GM18951 (cell line): ENCODE measurements at regions not wholly inside any gene's neighbourhood (a gene's known extent, or its start where the extent isn't known, plus 50 kb on each side); places are given as distances from the start of the nearest gene placed in this dataset.
"Not testable (repeated sequence)": the region's sequence is repeated elsewhere in the genome, so short reads cannot be mapped to it uniquely, and the experiment has no call there.

Source experiments
- POLR2A ChIP-seq: IDR thresholded peaks from 4 replicates; pipeline ENCODE4 v1.6.1; 2011; ENCODE audit warnings: mild to moderate bottlenecking; ENCODE audit not compliant: insufficient read length, insufficient read depth; ENCODE audit errors: extremely low read depth
- in situ Hi-C: fragments of 300-500 bp; cut with MboI; formaldehyde crosslinking; loops from one replicate; pipeline ENCODE4 v1.12.0; 2022; ENCODE audit warnings: low sequenced_read_pairs, mixed read lengths, inconsistent platforms; ENCODE audit not compliant: unreplicated experiment

DNA sequence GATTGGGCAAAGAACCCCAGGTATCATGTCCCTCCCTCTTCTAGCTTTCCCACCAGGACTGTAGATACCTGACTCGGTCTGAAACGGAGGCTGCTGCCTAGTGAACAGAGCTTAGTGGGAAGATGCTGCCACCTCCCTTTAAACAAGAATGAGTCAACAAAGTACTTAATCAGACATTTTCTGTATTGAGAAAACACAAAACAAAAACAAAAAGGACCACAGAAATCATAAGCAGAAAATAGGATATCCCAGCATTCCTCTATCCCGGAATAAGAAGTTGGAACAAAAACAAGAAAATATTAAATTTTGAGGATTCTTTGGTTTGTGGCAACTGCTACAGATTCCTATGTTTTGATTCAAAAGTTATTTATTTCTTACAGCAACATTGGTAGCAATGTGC is 51.7 kb upstream of the COL8A1 start:
- in situ Hi-C loops = no loop called here
- no peak for TF ChIP-seq POLR2A

- TF ChIP-seq POLR2A = no peak
- in situ Hi-C loops = no loop called here
Observed at GRCh38 chr3:99579965-99580364, 58.4 kb upstream of the COL8A1 start.

GRCh38 chr3:99579246-99579645 is 59.1 kb upstream of the COL8A1 start:
- in situ Hi-C loops = no loop called here
- TF ChIP-seq POLR2A = no peak

GRCh38 chr3:99578339-99578970 is 59.9 kb upstream of the COL8A1 start:
- in situ Hi-C loops = no loop called here
- TF ChIP-seq POLR2A = no peak

DNA sequence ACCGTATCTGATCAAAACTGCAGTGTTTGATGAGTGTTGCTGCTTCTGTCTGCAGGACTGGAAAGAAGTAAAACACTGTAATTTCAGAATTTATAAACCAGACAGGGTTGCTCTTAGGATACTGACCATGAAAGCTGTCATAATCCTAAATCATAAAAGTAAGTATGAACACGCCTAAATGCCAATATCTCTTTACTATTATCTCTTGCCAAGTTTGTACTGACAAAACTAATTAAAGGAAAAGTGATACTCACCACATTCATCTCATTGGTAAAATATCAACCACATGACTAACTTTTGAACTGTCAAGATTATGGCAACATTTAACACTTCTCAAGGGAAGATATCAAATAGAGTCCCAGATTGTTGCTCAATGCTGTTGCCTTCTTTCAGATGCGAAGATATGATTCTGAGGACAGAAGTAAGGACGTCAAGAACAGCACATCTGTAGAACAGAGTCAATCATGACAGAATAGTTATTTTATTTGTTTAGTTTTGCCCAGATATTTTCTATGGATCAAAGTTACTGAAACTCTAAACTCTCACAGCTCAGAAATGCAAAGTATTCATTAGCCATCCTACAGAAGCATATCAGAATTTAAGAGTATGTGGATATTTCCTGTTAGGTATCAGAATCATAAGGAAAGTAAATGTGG is 61.4 kb upstream of the COL8A1 start:
- in situ Hi-C loops = no loop called here
- TF ChIP-seq POLR2A = no peak

DNA sequence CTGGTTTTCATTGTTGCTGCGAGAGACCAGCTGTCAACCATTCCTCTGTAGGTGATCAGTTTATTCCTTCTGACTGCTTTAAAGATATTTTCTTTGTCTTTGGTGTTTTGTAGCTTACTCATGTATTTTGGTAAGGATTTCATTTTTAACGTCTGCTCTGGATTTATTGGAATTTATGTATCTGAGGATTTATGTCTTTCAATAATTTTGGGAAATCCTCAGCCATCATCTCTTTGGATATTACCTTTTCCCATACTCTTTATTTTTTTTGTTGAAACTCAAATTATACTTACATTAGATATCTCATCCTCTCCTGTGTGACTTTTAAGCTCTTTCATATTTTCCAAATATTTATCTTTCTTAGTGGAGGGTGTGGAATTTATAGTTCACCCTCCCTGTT is 62.7 kb upstream of the COL8A1 start:
- in situ Hi-C loops = no loop called here
- no peak for TF ChIP-seq POLR2A

DNA sequence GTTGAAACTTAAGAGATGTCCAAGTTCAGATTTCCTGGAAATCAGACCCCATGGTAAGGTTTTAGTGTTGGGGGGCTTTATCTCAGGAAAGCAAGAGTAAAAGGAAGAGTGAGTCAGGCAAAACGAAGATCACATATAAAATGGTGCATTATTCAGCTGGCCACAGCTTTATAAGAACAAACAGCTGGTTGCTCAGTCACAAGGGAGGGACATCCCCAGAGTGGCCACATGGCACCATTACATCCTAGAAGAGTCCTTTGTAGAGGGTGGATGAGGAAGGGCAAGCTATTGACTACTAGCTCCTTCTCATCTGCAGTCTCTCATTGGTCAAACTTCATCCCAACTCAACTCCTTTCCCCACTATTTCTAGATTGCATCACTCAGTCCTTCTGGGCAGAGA is 68.3 kb upstream of the COL8A1 start:
- in situ Hi-C loops = no loop called here
- no peak for TF ChIP-seq POLR2A

DNA sequence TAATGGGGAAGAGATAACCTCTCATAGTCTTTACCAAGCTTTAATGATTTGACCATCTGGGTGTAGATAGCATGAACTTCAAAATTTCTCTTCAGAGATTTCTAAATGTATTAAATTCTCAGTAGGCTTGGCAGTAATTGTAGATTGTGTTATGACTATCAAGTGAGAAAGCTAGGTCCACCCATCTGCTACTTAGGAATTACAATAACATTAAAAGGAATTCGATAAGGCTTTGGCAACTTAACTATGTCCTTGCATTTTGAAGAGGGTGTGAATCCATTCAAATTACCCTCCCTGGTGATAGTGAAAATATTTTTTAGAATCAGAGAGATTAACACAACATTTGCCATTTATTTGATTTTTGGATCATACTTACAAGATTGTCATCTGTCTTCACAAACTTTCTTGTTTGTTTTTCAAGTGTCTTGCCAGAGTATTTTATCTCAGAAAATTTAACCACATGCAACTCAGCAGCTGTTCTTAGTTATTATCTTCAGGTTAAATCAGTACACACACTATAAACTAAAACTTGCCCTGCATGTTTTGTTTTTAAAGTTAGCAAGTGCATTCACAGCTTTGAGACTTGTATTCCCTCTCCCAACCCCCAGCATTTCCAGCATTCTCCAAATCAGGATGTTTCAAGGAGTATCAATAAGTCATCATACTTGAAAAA is 69.6 kb upstream of the COL8A1 start:
- in situ Hi-C loops = no loop called here
- no peak for TF ChIP-seq POLR2A

- in situ Hi-C loops = no loop called here
- TF ChIP-seq POLR2A = no peak
Observed at GRCh38 chr3:99565331-99565730, 73.1 kb upstream of the COL8A1 start.

DNA sequence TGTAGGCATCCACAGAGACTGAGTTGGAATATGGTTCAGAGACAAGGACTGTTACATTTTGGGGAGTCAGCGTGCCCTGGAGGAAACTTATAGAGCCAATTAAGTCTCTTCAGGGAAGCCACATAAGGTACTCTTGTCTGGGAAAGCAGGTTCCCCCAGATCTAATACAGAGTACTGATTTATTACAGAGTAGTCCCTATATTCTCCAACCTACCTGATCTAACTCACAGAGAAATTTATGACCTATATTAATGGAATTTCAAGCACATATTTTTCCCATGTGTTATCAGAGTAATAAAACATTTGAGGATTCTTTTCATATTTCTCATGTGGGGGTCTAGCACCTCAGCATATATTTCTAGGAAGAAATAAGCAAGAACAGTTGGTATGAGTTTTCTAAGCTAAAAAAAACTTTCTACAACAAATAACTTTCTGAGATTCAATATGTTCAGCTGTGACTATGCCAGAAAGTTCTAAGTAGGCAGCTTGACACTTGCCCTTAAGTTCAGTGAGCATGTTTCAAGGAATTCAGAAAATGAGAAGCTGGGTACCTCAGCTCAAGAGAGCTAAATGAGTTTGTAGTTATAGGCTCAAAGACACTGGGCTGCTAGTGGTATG is 75.3 kb upstream of the COL8A1 start:
- no peak for TF ChIP-seq POLR2A
- in situ Hi-C loops = no loop called here

GRCh38 chr3:99562138-99562537 is 76.3 kb upstream of the COL8A1 start:
- in situ Hi-C loops = no loop called here
- no peak for TF ChIP-seq POLR2A

DNA sequence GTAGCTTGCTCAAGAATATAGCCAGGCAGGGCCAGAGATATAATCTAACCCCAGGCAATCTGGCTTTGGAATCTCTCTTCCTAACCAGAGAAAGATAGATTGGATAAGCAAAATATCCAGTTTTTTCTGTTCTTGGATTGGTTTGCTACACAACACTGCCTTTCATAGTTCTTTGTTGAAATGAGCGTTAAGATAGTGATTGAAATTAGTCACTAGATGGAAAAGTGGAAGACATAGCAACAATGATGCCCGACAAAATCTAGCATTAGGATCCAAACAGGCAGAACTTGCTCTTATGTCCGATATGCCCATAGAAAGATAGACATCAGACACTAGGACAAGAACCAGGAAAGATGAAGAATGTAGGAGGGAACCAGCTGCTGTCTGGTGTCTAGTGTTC is 77.3 kb upstream of the COL8A1 start:
- no peak for TF ChIP-seq POLR2A
- in situ Hi-C loops = no loop called here

GRCh38 chr3:99559196-99559595 is 79.2 kb upstream of the COL8A1 start:
- in situ Hi-C loops = no loop called here
- no peak for TF ChIP-seq POLR2A

GRCh38 chr3:99555885-99556284 is 82.5 kb upstream of the COL8A1 start:
- in situ Hi-C loops = not testable (repeated sequence)
